GF-D8 (cell line): ENCODE measurements at regions not wholly inside any gene's neighbourhood (a gene's known extent, or its start where the extent isn't known, plus 50 kb on each side); places are given as distances from the start of the nearest gene placed in this dataset.

Experiments used
- DNase-seq: peaks from one replicate; lab custom pipeline; 2025; lab: John Stamatoyannopoulos, UW

- DNase-seq: no peak
Observed at GRCh38 chr20:7257692-7258466, 490.4 kb downstream of the BMP2 start.

GRCh38 chr20:7262803-7263202 lies 495.3 kb downstream of the BMP2 start:
- no peak for DNase-seq

- DNase-seq: no peak
Observed at GRCh38 chr20:7264137-7264536, 496.7 kb downstream of the BMP2 start.

GRCh38 chr20:7269452-7269851 lies 502.0 kb downstream of the BMP2 start:
- DNase-seq: no peak

- no peak for DNase-seq
Observed at GRCh38 chr20:7272512-7272911, 505.0 kb downstream of the BMP2 start.

- DNase-seq: no peak
Observed at GRCh38 chr20:7274870-7275269, 507.4 kb downstream of the BMP2 start.

- DNase-seq: no peak
Observed at GRCh38 chr20:7275645-7276237, 508.3 kb downstream of the BMP2 start.

- peak; percentile 26 for DNase-seq
Observed at GRCh38 chr20:7285918-7286556, 518.6 kb downstream of the BMP2 start.

- DNase-seq: no peak
Observed at GRCh38 chr20:7291323-7291943, 523.9 kb downstream of the BMP2 start.

- no peak for DNase-seq
Observed at GRCh38 chr20:7291946-7292345, 524.5 kb downstream of the BMP2 start.

GRCh38 chr20:7294816-7295360 lies 527.4 kb downstream of the BMP2 start:
- no peak for DNase-seq

- DNase-seq: no peak
Observed at GRCh38 chr20:7301807-7302206, 534.3 kb downstream of the BMP2 start.

- no peak for DNase-seq
Observed at GRCh38 chr20:7302250-7302649, 534.8 kb downstream of the BMP2 start.

- no peak for DNase-seq
Observed at GRCh38 chr20:7305976-7306375, 538.5 kb downstream of the BMP2 start.

- no peak for DNase-seq
Observed at GRCh38 chr20:7308163-7308562, 540.7 kb downstream of the BMP2 start.

GRCh38 chr20:7313047-7313446 lies 545.6 kb downstream of the BMP2 start:
- no peak for DNase-seq

GRCh38 chr20:7323957-7324356 lies 556.5 kb downstream of the BMP2 start:
- DNase-seq: no peak

- no peak for DNase-seq
Observed at GRCh38 chr20:7327810-7328209, 560.3 kb downstream of the BMP2 start.

GRCh38 chr20:7330850-7331249 lies 563.4 kb downstream of the BMP2 start:
- DNase-seq: no peak

GRCh38 chr20:7332169-7332568 lies 564.7 kb downstream of the BMP2 start:
- DNase-seq: no peak

- no peak for DNase-seq
Observed at GRCh38 chr20:7333841-7334240, 566.4 kb downstream of the BMP2 start.

GRCh38 chr20:7346026-7346425 lies 578.5 kb downstream of the BMP2 start:
- DNase-seq: no peak

- DNase-seq: no peak
Observed at GRCh38 chr20:7346562-7346961, 579.1 kb downstream of the BMP2 start.
